ENCODE measurements at regions not wholly inside any gene's neighbourhood (a gene's known extent, or its start where the extent isn't known, plus 50 kb on each side); places are given as distances from the start of the nearest gene placed in this dataset.

GRCh38 chr9:96175001-96175400, 127.0 kb downstream of the HSD17B3 start:
- H3K4me1 ChIP-seq = no peaks in the 10 kb centered on the region
- no peak overlapping the region for H3K4me3 ChIP-seq
- H3K27ac ChIP-seq = no peak overlapping the region
- no peak for TF ChIP-seq CTCF (IDR thresholded peaks at IDR 0.05 in 4 of 5, conservative IDR thresholded peaks at IDR 0.05 in 1 of 5)
- no peak for TF ChIP-seq POLR2A (IDR thresholded peaks at IDR 0.05)
- H3K9me3 ChIP-seq = no peaks in the 10 kb centered on the region
- ATAC-seq (no peak), DNase-seq (no peak)
- H3K36me3 ChIP-seq = no peaks in the 10 kb centered on the region
- in situ Hi-C loops (cut with MboI; ENCODE audit: low sequenced_read_pairs in 4 of 4) (no loop called here), intact Hi-C loops (cut with DNase I; ENCODE audit: low total_unique reads) (no loop called here)
- H3K27me3 ChIP-seq = peaks cover 0 to 2% (median 0%) of the 10 kb centered on the region in 3 donors

- no peak for DNase-seq
- no peaks in the 10 kb centered on the region for H3K36me3 ChIP-seq
- no peak for TF ChIP-seq CTCF (IDR thresholded peaks at IDR 0.05 in 4 of 5, conservative IDR thresholded peaks at IDR 0.05 in 1 of 5)
- no peak for TF ChIP-seq POLR2A (IDR thresholded peaks at IDR 0.05)
- H3K4me3 ChIP-seq = no peak overlapping the region
- intact Hi-C loops (cut with DNase I; ENCODE audit: low total_unique reads) = no loop called here
- no peaks in the 10 kb centered on the region for H3K4me1 ChIP-seq
- no peaks in the 10 kb centered on the region for H3K9me3 ChIP-seq
- in situ Hi-C loops (cut with MboI; ENCODE audit: low sequenced_read_pairs in 4 of 4) = no loop called here
- ATAC-seq = no peak
- H3K27me3 ChIP-seq = peaks cover 0 to 2% (median 0%) of the 10 kb centered on the region in 3 donors
- no peak overlapping the region for H3K27ac ChIP-seq
Measured at GRCh38 chr9:96174371-96174770, 127.6 kb downstream of the HSD17B3 start.

- in situ Hi-C loops (cut with MboI; ENCODE audit: low sequenced_read_pairs in 4 of 4) (no loop called here), intact Hi-C loops (cut with DNase I; ENCODE audit: low total_unique reads) (no loop called here)
- Histone ChIP-seq H3K4me1 (no peaks in the 10 kb centered on the region), H3K27me3 (peaks cover 0 to 2% (median 0%) of the 10 kb centered on the region in 3 donors), H3K9me3 (no peaks in the 10 kb centered on the region), H3K36me3 (no peaks in the 10 kb centered on the region), H3K27ac (no peak overlapping the region), H3K4me3 (no peak overlapping the region)
- TF ChIP-seq CTCF (IDR thresholded peaks at IDR 0.05 in 4 of 5, conservative IDR thresholded peaks at IDR 0.05 in 1 of 5) (no peak), POLR2A (IDR thresholded peaks at IDR 0.05) (no peak)
- no peak for DNase-seq
- no peak for ATAC-seq
Measured at GRCh38 chr9:96173640-96174039, 128.3 kb downstream of the HSD17B3 start.

- Histone ChIP-seq H3K27ac (no peak overlapping the region), H3K27me3 (peaks cover 0 to 2% (median 0%) of the 10 kb centered on the region in 3 donors), H3K4me3 (no peak overlapping the region), H3K9me3 (no peaks in the 10 kb centered on the region), H3K4me1 (no peaks in the 10 kb centered on the region), H3K36me3 (no peaks in the 10 kb centered on the region)
- DNase-seq = no peak
- ATAC-seq = no peak
- TF ChIP-seq POLR2A (IDR thresholded peaks at IDR 0.05) (no peak), CTCF (IDR thresholded peaks at IDR 0.05 in 4 of 5, conservative IDR thresholded peaks at IDR 0.05 in 1 of 5) (no peak)
- in situ Hi-C loops (cut with MboI; ENCODE audit: low sequenced_read_pairs in 4 of 4) (no loop called here), intact Hi-C loops (cut with DNase I; ENCODE audit: low total_unique reads) (no loop called here)
Measured at GRCh38 chr9:96172797-96173196, 129.2 kb downstream of the HSD17B3 start.

- DNase-seq = no peak
- in situ Hi-C loops (cut with MboI; ENCODE audit: low sequenced_read_pairs in 4 of 4) (no loop called here), intact Hi-C loops (cut with DNase I; ENCODE audit: low total_unique reads) (no loop called here)
- no peaks in the 10 kb centered on the region for H3K9me3 ChIP-seq
- H3K36me3 ChIP-seq = no peaks in the 10 kb centered on the region
- no peak for ATAC-seq
- no peak overlapping the region for H3K27ac ChIP-seq
- H3K4me1 ChIP-seq = no peaks in the 10 kb centered on the region
- peaks cover 0 to 2% (median 0%) of the 10 kb centered on the region in 3 donors for H3K27me3 ChIP-seq
- no peak for TF ChIP-seq POLR2A (IDR thresholded peaks at IDR 0.05)
- TF ChIP-seq CTCF (IDR thresholded peaks at IDR 0.05 in 4 of 5, conservative IDR thresholded peaks at IDR 0.05 in 1 of 5) = no peak
- H3K4me3 ChIP-seq = no peak overlapping the region
Measured at GRCh38 chr9:96171728-96172127, 130.2 kb downstream of the HSD17B3 start.

Measured in gastrocnemius medialis (tissue), 4 donors.